Epithelial cell of proximal tubule (primary cell): ENCODE measurements at regions not wholly inside any gene's neighbourhood (a gene's known extent, or its start where the extent isn't known, plus 50 kb on each side); places are given as distances from the start of the nearest gene placed in this dataset.

Experiments
- DNase-seq: peaks from one replicate; pipeline ENCODE4 v3.0.0-alpha.2; 2011; ENCODE audit warnings: low read depth
- H3K4me3 ChIP-seq: 2 replicates; pipeline ENCODE4 v1.5.1; 2011; ENCODE audit warnings: low read depth, mild to moderate bottlenecking, low read length
- TF ChIP-seq, protein P1 (sequence below): conservative IDR thresholded peaks from 2 replicates; pipeline ENCODE4 v1.5.1; 2012; ENCODE audit warnings: low read depth, mild to moderate bottlenecking, low read length

DNA sequence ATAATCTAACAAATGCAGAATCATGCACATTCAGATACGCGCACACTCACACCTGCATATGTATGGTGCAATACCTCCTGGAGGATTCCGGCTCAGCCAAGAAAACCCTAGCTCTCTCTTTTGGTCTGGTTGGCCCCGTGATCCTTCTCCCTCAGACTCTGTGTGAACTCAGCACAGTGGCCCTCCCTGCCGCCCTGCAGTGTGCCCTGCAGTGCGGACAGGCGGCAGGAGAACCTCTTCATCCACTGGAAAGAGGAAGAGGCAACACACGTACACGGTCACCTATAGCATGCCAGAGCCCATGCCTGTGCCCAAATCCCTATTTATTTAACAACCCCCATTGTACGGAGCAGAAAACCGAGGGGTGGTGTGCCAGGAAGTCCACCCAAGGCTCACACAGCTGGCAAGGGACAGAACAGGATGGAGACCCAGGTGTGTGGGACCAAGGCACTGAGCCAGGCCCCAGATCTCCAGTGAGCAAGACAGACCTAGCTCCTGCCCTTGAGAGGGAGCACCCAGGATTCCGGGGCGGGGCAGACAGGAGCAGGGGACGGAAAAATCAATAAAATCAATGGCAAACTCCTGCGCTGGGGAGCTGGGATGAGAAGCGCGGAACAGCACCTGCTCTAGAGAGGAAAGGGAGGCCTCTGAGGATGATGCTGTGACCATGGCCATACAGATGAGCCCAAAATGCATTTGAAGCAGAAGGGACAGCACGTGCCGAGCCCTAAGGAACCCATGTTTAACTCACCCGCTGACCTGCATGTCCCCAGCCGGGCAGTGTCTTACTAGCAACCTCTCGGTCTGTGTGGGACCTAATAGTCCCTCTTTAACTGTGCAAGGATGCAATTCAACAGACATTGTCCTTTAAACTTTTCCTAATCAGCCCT, 54.7 kb upstream of the CIBAR2 start:
- DNase-seq: no peak
- TF ChIP-seq, protein P1, sequence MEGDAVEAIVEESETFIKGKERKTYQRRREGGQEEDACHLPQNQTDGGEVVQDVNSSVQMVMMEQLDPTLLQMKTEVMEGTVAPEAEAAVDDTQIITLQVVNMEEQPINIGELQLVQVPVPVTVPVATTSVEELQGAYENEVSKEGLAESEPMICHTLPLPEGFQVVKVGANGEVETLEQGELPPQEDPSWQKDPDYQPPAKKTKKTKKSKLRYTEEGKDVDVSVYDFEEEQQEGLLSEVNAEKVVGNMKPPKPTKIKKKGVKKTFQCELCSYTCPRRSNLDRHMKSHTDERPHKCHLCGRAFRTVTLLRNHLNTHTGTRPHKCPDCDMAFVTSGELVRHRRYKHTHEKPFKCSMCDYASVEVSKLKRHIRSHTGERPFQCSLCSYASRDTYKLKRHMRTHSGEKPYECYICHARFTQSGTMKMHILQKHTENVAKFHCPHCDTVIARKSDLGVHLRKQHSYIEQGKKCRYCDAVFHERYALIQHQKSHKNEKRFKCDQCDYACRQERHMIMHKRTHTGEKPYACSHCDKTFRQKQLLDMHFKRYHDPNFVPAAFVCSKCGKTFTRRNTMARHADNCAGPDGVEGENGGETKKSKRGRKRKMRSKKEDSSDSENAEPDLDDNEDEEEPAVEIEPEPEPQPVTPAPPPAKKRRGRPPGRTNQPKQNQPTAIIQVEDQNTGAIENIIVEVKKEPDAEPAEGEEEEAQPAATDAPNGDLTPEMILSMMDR: no peak

DNA sequence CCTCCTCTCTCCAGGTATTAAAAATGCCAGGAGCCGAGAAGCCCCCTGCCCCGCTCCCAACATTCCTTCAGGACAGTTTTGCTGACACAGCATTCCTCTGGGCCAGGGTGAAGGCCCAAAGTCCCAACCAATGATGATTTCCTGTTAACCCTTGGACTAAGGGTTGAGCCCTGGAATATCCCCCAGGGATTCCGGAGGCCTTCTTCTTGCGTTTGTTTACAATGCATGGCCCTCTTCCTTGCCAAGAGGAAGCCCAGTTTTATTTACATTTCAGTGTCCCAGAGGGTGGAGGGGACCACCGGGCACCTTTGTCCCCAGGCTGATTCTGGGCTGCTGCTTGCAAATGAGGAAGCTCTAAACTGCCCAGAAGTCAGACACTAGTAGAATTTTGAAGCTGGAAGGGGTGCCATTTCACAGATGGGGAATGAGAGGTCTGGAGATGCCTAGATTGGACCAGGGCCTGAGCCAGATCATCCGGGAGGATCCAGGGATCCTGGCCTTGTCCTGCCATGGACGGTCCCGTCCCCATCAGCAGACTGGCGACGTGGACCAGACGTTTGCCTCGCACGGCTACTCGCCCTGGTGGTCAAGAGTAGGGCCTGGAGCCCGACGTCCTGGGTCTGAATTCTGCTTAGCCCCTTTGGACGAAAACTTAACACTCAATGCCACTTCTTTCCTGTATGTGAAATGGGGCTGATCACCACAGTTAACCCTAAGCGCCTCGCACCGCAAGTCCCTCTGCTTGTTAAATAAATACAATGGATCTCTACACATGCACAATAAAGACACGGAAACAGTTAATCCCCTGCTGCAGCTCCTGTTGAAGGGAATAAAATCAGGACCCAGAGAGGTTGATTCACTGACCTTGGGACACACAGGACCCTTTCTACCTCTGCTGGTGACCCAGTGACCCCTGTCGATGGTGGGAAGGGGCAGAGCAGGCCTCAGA, 55.6 kb upstream of the CIBAR2 start:
- DNase-seq: no peak
- TF ChIP-seq, protein P1: no peak
- no peak overlapping the region for H3K4me3 ChIP-seq

More for the DNA sequence above, 54.7 kb upstream of the CIBAR2 start:
- H3K4me3 ChIP-seq: no peak overlapping the region

DNA sequence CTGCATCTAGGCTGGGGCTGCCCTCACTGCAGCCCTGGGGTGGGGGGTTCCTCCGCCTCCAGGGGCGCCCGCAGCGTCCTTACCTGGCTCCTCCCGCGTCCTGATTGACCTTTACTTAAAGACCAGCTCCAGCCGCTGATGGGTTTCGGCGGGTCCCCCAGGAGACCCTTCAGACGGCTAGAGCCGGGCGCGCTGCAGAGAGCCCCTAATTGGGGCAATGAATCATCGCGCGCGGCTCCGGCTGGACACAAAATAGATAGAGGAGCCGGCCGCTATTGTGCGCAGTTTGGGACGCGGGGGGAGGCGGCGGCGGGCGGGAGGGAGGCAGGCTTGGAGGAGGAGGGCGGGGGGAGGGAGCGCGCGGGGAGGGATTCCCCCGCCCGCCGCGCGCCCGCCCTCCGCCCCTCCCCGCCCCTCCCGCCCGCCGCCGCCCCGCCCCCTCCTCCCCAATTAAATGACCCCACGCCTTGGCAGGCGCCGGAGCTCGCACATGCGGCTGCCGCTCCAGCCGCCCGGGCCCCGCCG, 56.5 kb upstream of the CIBAR2 start:
- TF ChIP-seq, protein P1: no peak
- H3K4me3 ChIP-seq: no peak overlapping the region
- no peak for DNase-seq

DNA sequence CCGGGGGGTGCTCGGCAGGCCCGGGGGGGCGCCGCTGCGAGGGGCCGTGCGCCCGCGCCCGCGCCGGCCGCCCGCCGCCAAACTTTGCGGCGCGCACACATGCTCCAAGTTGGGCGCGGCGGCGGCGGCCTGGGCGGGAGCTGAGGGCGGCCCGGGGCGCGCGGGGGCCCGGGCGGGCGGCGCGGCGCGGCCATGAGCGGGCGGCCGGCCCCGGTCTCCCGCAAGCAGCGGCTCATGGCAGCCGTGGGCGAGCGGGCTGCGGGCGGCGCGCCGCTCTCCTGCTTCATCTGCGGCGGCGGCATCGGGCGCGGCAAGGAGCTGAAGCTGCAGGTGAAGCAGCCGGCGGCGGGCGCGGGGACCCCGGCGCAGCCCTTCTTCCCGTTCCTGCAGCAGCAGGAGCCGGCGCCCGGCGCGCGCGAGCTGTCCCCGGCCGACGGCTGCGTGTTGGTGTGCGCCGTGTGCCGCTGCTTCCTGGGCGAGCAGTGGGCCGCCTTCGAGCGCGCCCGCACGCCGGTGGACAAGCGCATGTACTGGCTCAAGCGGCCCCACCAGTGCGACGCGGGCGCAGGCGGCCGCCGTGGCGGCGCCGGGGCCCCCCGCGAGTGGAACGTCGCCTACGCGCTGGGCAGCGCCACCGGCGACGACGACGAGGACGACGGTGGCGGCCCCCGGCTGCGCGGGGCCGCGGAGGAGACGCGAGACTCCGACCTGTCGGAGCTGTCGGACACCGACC, 57.2 kb upstream of the CIBAR2 start:
- peak overlapping the region; percentile 31 for H3K4me3 ChIP-seq
- no peak for DNase-seq
- TF ChIP-seq, protein P1: no peak

DNA sequence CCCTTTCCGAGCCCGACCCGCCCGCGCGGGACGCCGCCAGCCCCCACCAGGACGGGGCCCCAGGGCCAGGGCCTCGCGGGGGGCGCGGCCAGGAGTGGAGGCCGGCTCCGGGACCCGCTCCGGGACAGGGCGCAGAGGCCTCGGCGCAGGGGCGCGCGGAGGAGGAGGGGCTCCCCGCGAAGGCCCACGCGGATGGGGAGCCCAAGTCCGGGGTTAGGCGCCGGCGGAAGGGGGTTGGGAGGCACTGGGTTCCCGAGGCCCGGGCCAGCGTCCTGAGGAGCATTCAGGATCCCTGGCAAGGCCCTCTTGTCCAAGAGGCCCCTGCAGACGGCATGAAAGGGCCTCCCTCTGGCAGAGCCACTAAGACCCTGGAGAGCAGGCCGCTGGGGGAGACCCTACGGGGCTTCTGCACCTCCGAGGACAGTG, 57.8 kb upstream of the CIBAR2 start:
- TF ChIP-seq, protein P1: no peak
- no peak overlapping the region for H3K4me3 ChIP-seq
- DNase-seq: no peak

DNA sequence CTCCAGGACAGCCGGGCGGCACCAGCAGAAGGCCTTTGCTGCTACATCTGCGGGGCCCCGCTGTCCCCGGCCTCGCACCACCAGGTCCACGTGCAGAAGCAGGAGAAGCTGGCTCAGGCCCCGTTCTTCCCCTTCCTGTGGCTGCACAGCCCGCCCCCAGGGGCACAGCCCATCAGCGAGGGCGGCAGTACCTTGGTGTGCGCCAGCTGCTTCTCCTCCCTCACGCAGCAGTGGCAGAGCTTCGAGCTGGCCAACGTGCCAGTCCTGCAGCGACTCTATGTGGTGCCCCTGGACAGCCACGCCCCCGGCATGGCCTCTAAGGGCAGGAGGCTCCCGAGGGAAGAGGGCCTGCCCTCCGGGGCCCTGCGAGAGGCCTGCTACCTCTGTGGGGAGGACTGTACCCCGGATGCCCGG, 58.3 kb upstream of the CIBAR2 start:
- no peak overlapping the region for H3K4me3 ChIP-seq
- no peak for DNase-seq
- TF ChIP-seq, protein P1: no peak
